Stomach (tissue), 4 donors: ENCODE measurements at regions not wholly inside any gene's neighbourhood (a gene's known extent, or its start where the extent isn't known, plus 50 kb on each side); places are given as distances from the start of the nearest gene placed in this dataset.

Experiments
- CTCF ChIP-seq, 7 experiments: fragments of 450-650 bp in 4 of 7; fragments of 200-600 bp in 3 of 7; sonication (generic) in 3 of 7; IDR thresholded peaks; one replicate each; pipeline ENCODE4 v1.5.1; 2016 to 2019; ENCODE audit warnings: antibody characterized with exemption in 7 of 7, control low read depth in 2 of 7, mild to moderate bottlenecking in 1 of 7
- EP300 ChIP-seq: sonication (generic); formaldehyde crosslinking; IDR thresholded peaks from one replicate; pipeline ENCODE4 v1.6.1; 2017; ENCODE audit warnings: antibody characterized with exemption
- POLR2AphosphoS5 ChIP-seq, 3 donors: sonication (generic); formaldehyde crosslinking; IDR thresholded peaks; one replicate each; pipeline ENCODE4 v1.6.1; 2016; ENCODE audit warnings: antibody characterized with exemption in 3 of 3

- TF ChIP-seq CTCF (IDR thresholded peaks at IDR 0.05), result no peak
- TF ChIP-seq EP300, result no peak
- no peak for TF ChIP-seq POLR2AphosphoS5 (IDR thresholded peaks at IDR 0.05)
Measured at GRCh38 chr4:138537731-138538490, 295.8 kb upstream of the SLC7A11 start.
